ENCODE measurements at regions not wholly inside any gene's neighbourhood (a gene's known extent, or its start where the extent isn't known, plus 50 kb on each side); places are given as distances from the start of the nearest gene placed in this dataset.

DNA sequence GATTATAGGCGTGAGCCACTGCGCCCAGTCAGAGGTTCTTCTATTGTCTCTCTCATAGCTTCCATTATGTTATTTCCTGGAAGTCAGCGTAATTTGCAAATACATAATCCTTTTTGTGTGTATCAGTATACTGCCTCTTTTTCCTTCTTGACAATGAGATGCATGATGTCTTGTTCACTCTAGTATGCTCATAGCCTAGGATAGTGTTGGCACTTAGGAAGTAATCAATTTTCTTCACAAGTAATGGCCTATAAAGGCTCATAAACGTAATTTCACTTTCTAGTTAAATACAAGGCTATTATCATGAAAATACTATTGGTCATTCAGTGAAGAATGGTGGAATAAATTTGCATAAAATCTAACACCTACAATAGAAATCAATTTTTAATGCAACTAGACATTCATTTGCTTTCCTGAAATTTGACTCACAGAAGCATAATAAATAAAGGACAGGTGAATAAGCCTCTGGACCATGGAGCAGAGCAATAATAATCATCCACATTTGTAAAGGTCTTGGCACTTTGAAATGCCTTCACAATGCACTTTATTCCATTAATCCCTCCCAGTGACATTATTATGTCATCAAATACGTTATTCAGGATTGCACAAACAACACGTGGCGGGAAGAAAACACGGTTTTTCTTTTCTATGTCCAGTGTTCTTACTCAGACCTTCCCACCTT is 366.9 kb upstream of the BTBD3 start:
- no peak for DNase-seq

DNA sequence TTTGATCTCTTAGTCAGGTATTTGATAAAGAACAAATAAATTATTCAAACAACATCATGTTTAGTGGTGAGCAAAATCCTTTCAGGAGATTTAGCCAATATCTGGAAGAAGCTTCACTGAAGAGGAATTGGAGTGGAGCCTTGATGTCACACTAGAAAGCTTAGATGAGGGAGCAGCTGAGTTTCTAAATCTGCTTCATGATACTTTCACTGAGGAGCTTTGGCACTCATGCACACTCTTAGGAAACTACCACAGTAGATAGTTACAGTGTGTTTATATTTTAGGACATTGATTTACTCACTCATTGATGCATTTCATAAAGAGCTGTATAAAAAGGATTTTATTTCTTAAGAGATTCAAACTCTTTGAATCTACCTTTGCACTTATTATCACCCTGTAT is 366.2 kb upstream of the BTBD3 start:
- no peak for DNase-seq

DNA sequence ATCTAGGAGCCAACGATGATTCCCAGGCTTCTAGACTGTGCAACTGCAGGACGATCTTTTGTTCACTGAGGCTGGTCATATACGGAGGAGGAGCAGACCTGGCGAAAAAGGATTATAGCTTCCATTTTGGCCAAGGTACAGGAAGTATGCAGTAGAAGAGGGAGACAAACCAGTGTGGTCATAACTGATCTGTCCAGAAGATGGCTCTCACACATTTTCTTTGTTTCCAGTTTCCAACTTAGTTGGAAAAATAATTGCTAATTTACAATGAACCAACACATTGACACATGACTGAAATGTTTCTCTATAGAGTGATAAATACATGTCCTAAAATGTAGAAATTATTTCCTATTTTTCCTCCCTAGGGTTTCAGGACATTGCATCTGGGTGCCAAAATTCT is 364.1 kb upstream of the BTBD3 start:
- no peak for DNase-seq

DNA sequence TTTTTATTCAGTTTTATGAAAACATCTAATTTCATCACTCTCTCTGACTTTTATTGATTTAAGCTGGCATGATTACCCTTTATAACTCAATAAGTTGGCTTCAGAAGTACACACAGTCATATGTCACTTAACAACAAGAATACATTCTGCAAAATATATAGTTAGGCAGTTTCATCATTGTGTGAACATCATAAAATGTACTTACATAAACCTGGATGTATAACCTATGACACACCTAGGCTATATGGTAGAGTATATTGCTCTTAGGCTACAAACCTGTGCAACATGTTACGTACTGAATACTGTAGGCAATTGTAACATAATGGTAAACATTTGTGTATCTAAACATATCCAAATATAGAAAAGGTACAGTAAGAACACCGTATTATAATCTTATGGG is 362.2 kb upstream of the BTBD3 start:
- DNase-seq, result no peak

DNA sequence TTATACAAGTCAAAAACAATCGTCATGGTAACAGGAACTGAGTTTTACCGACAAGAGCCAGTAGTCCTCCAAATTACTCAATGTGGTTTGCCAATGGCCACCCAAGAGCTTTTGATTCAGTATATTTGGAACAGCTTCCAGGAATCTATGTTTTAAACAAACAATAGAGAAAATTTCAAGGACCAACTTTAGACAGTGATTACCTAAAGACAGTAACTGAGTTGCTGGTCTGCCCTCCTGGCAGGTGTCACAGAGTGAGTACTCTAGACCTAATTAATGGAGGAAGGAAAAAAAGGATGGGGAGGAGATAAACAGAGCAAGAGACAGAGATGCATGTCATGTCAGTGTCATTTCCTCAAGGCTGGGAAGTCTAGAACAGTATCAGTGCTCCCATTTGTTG is 361.3 kb upstream of the BTBD3 start:
- no peak for DNase-seq

DNA sequence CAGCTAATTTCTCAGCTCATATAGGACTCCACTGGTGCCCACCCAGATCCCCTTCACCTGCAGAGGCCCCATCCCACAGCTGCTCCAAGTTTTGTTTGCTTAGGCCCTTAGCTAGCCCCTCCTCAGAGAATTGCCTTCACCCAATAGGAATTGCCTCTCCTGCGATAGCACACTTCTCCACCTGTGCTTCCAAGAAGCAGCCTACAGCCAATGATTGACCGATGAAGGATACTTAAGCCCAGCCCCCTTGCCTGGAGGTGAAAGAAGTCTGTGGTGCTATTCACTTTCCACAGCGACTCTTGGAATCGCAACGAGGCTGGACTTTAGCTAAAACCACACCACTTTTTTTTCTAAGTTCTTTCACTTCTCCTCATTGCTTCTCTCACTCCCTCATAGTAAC is 353.2 kb upstream of the BTBD3 start:
- no peak for DNase-seq

DNA sequence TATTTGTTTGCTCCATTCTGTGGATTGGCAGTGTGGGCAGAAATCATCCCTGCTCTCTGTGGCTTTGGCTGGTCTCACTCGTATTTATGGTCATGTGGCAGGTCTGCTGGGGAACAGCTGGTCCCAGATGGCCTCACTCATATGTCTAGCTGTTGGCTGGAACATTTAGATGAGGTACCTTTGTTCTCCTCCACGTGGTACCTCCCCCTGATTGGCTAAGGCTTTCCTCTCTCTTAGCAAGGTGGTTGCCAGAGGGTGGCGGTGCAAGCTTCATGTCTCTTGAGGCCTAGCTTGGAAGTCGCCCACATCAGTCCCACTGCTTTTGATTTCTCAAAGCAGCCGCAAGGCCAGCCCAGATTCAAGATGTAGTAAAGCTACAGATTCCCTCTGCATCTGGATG is 348.5 kb upstream of the BTBD3 start:
- DNase-seq, result no peak

DNA sequence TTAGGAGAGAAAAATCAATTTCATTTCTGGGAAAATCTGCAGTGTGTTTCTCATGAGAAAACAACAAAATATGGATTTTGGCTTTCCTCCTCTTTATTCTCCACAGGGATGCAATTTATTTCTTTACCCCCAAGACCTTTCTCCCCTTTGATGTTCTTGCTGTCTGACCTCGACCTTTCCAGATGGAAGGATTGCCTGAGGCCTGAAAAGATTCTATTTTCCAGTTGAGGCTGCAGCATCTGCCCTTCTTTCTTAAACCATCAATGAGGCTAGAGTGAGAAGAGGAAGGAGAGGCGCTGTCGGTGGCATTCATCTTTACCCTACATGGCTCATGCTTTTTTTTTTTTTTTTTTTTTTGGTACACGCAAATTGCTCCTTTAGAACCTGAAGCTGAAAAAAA is 344.2 kb upstream of the BTBD3 start:
- DNase-seq, result no peak

DNA sequence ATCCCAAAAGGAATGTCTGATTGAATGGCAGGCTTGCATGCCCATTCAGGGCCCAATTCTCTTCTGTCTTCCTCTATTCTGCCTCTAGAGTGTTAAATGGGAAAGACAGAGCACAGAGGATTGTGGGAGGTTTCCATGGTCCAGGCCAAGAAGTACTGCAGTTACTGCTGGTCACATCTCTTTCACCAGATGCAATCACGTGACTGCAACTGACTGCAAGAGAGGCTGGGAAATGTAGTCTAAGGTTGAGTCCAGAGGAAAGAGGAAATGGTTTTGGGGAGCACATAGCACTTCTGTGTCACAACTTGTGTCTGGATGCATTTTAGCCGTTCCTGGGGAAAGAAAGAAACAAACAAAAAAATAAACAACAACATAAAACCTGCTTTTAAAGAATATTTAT is 336.4 kb upstream of the BTBD3 start:
- peak; percentile 5 to 9 for DNase-seq

DNA sequence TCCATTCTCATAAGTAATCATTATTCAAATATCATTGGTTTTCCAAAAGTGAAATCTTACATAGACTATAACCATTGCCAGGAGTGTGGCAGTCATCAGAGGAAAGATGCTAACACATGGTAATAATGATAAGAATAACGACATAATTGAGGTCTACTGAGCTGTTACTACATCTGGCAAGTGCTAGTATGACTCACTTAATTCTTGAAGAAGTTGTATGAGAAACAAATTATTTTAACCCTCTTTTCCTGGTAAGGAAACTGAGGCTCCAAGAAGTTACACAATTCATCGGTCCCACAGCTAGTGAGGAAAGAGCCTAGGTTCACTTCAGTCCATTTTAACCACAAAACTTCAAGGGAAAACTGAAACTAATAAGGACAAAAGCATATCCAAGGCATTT is 335.6 kb upstream of the BTBD3 start:
- DNase-seq, result no peak

DNA sequence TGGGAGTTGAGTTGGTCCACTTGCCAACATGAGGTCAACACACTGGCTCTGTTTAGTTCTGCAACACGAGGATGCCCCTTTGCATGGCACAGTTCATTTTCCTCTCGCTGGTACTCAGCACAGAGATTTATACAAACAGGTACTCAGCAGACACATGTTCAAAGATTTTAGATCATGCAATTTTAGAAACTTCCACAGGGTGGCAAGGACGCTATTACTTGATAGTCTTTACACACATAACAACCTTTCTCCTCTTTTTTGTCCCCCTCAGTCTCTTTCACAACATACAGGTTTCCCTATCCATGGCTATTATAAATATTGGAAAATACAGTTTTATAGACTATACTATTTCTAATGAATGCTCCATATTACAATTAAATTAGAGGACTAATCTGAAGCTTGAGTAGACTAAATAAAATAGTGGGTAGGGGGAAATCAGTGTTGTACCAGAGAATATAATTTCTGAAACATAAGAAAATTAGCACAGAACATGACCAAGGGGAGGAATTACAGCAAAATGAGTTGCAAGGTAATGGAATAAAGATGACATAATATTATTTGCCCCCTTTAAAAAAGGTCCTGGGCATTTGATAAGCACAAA is 331.8 kb upstream of the BTBD3 start:
- no peak for DNase-seq

DNA sequence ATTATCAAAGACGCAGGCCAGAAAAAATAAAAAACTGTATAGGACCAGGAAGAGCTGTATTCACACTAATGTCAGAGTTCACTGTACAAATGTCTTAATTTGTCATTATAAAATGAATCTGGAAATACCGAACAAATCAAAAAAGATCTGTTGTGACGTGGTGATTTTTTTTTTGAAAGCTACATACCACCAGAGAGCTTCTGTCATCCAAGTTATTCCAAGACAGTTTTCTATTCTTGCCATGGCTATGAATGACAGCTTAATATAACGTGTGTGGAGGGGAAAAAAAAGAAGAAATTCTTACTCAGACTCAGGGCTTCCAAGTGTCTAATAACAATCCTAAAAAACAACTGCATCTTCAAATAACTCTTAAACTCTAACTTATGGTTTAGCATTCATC is 328.8 kb upstream of the BTBD3 start:
- DNase-seq, result no peak

DNA sequence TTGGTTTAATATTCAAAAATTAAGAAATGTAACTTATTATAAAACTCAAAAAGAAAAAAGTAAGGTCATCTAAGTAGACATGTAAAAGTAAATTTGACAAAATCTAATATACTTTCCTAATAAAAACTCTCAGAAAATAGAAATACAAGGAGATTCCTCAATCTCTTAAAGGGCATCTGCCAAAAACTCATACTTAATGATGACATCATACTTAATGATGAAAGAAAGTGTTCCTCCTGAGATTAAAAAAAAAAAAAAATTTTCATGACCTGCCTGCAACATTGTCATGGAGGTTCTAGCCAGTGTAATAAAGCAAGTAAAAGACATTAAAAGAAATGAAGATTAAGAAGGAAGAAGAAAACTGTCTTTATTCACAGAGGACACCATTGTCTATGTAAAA is 325.7 kb upstream of the BTBD3 start:
- DNase-seq, result no peak

DNA sequence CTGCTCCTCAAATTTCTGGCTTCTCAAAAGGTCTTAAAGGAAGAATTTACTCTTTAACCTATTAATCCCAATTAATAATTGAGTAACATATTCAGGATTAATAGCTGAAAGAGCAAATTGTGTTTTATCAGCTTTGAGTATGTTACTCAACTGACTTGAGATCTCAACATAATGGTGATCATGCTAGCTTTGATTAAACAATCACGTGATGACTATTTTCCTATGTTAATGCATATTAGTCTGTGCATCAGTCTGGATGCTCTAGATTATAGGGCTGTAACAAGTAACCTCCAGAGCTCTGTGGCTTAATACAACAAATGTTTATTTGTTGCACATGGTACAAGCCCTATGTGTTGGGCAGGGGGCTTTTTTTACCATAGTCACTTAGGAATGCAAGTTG is 313.4 kb upstream of the BTBD3 start:
- no peak for DNase-seq

DNA sequence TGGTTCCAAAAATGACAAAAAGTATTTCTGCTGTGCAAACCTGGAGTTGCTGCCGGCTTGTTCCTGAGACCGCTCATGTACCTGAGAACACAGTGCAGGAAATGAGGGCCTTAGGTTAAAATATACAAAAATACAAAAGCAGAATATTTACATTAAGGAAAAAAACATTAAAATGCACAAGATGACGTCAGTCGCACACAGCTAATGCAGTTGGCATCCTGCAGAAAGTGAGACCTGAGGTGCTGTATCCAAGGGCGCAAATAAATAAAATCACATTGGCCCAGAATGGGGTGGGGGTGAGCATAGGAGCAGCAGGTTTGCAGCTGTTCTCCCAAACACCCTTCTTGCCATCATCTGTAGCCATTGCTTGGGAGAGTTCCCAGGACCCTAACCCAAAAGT is 310.6 kb upstream of the BTBD3 start:
- no peak for DNase-seq

DNA sequence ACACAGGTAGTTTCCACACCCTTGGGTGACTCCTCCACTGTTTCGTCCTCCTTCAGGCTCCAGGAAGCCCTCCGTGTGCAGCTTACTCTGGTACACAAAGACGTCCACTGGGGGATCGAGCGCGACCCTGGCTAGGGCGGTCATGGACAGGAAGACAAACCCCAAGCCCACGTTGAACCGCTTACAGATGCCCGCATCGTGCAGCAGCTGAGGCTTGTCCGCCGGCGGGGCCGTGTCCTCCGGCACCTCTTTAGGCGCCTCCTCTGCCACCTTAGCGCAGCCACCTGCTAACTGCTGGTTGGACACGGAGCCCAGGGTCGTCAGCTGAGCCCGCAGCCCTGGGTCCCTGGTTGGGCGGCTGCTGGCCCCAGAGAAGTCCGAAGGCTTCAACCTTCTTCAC is 309.0 kb upstream of the BTBD3 start:
- DNase-seq, result no peak

DNA sequence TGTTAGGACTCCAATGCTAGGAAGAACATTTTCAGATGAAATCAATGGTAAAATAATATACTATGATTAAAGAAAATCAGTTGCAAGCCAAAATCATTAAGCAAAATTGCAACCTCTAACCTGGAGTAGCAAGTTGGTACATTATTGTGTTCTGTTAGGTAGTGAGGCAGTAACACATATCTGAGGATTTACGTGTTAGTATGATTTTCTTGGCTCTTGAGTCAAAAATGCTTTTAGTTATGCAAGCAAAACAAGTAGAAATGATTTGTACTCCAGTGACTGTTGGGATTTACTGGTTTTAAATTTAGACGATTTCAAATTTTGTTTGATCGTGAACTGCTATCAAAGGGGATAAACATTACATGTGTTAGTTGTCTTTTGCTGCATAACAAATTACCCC is 293.0 kb upstream of the BTBD3 start:
- no peak for DNase-seq

DNA sequence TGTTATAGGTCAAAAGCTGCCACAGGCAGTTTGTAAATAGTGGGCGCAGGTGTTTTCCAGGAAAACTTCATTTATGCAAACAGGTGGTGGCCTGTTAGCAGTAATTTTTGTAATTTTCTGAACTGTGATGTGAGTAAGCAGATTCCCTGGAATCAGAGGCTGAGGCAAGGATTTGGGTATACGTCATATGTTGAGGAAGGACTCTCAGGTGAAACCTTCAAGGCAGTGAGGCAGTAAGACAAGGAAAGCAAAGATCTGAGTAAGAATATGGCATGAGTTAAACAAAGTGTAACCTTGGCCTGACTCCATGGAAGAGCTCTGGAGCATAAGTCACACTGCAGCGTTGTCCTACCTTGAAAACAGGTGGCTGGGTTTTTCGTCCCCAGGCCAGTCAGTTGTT is 291.1 kb upstream of the BTBD3 start:
- no peak for DNase-seq

DNA sequence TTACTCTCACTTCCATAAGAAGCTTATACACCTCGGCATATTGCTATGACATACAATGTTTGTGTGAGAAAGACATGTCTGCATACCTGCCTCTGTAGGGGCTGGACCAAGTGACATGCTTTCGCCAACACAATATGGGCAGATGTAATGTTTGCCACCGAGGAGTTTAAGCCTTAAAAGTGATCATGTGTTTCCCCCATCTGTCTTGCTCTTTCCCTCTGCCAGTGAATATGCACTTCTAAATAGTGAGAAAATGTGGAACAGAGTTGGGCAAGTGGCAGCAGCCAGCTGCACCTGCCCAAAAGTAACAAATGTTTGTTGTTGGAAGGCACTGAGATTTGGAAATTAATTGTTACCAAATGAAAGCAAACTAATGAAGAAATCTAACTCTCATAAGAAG is 274.8 kb upstream of the BTBD3 start:
- no peak for DNase-seq

DNA sequence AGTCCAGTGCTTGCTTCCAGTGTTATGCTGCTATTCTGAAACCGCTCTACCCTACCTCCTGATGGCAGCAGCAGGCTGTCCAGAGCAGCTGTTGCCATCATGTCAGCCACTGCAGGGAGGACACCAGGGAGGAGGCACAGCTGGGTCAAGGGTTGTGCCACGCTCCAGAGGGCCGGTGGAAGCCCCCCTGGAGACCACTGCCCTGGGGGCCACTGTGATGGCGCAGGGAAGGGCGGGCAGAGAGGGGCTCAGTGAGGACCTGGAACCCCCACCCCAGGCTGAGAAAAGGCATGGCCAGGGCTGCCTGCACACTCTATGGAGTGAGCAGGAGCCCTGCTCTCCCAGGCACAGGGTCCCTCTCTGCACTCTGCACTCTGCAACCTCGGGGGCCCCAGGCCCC is 271.3 kb upstream of the BTBD3 start:
- DNase-seq, result no peak

DNA sequence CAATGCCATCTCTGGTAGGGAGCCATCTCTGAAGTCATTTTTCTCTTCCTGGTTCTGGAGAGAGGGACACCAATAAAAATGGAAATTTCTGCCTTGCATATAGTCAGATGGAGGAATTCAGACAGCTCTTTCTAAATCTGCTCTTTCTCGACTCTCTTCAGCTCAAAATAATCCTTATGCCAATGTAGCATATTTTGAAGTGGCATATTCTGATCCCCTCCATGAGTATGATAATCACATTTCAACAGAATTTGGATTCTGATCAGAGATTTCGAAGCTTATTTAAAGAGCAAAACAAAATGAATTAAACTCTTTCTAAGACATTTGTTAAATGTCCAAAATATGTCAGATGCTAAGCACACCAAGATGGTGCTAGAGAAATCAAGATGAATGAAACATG is 267.1 kb upstream of the BTBD3 start:
- no peak for DNase-seq

DNA sequence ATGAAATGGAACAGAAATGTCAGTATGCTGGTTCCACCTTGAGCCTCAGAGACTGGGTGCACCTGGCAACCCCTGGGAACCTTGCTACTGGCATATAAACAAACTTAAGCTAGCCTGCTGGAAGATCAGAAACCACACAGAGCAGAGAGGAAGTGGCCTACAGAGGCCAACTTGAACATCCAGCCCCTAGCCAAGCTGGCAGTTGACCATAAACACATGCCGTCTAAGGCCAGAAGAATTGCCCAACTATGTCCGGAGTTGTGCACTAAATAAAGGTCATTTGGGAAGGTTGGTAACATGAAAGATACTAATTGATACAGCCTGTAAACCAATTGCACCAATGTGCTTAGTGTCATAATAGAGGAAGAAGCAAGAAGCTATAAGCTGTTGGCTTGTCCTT is 266.6 kb upstream of the BTBD3 start:
- no peak for DNase-seq

DNA sequence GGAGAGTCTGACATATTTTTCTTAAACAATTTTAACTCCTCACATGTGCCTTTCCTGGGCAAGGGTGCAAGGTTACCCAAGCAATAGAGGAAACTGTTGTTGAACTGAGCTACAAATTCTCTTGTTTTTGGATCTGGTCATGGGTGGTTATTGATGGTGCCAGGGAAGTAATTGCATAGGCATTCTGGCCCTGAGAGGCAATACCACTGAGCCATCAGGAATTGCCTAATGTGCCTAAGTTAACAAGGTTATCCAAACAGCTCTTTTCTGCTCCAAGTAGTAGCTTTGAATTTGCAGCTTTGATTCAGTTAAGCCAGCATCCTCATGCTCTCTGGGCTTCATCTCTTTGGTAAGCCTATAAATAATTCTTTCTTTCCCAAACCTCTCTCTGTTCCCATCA is 266.0 kb upstream of the BTBD3 start:
- no peak for DNase-seq

DNA sequence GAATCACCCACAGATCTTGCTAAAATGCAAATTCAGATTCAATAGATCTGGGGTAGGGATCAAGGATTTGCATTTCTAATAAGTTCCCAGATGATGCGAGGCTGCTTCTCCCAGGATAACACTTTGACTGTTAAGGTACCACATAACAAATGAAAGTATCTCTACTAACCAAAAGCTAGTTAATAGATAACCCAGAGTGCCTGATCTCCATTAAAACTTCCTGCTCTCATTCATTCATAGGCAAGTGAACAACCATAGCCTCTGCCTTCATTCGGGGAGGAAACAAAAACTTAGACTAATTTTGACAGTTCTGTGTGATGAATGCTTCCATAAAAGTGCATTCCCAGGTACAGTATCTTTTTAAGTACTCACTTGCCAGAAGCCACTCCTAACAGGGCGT is 265.6 kb upstream of the BTBD3 start:
- DNase-seq, result no peak

DNA sequence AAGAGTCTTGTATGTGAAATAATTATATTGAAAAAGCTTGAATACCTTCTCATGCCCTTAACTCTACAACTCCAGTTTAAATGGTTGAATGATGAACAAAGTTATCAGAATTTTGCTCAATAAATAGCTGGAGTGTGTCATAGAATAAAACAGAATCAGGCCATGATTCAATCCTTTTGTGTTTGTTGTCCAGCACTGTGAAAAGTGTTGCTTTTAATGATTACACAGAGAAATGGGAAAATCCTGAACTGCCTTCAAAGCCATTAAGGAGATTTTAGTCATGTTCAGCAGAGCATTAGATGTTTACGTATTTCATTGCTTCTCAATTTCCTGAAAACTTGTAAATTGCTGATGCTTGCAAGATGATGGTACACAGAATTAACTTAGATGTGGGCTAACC is 262.9 kb upstream of the BTBD3 start:
- DNase-seq, result no peak

DNA sequence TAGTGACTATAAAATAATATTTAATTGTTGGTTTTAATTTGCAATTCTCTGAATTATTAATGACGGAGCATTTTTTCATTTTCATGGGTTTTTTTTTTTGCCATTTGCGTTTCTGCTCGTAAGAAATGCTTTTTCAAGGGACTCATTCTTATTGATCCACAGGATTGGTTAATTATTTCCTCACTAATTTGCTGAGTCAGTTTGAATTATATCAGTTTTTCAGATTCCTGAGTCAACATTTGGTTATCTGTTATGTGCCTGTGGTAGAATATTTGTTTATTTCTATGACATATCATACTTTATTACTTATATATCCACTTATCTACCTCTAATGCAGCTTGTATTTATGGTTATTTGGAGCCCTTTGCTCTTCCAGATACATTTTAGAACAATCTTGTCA is 257.0 kb upstream of the BTBD3 start:
- DNase-seq, result no peak

Data from inflammatory macrophage treated with lipopolysaccharide for 1 hour (primary cell).